H9 (cell line): ENCODE measurements at regions not wholly inside any gene's neighbourhood (a gene's known extent, or its start where the extent isn't known, plus 50 kb on each side); places are given as distances from the start of the nearest gene placed in this dataset.

ENCODE experiments used
- DNase-seq: peaks from one replicate; pipeline ENCODE4 v3.0.0-alpha.2; 2017
- H2AFZ ChIP-seq: one replicate; pipeline ENCODE4 v1.6.1; 2013; ENCODE audit warnings: mild to moderate bottlenecking, low read length, control low read depth, moderate library complexity
- H2AK5ac ChIP-seq: 2 replicates; pipeline ENCODE4 v1.6.1; 2013; ENCODE audit warnings: low read length, control low read depth, mixed read lengths; ENCODE audit not compliant: insufficient read length
- H2BK120ac ChIP-seq: one replicate; pipeline ENCODE4 v1.6.1; 2013; ENCODE audit warnings: low read depth, mild to moderate bottlenecking, low read length, control low read depth, inconsistent platforms; ENCODE audit not compliant: poor library complexity, severe bottlenecking
- H2BK12ac ChIP-seq: 2 replicates; pipeline ENCODE4 v1.6.1; 2013; ENCODE audit warnings: low read length, control low read depth, mixed read lengths, low read depth; ENCODE audit not compliant: insufficient read length
- H2BK15ac ChIP-seq: 2 replicates; pipeline ENCODE4 v1.6.1; 2013; ENCODE audit warnings: low read depth, low read length, control low read depth
- H2BK20ac ChIP-seq: one replicate; pipeline ENCODE4 v1.6.1; 2013; ENCODE audit warnings: low read depth, mild to moderate bottlenecking, low read length, control low read depth, inconsistent platforms; ENCODE audit not compliant: poor library complexity, severe bottlenecking
- H2BK5ac ChIP-seq: 2 replicates; pipeline ENCODE4 v1.6.1; 2013; ENCODE audit warnings: low read length, control low read depth, mixed read lengths; ENCODE audit not compliant: insufficient read length
- H3K14ac ChIP-seq: 2 replicates; pipeline ENCODE4 v1.6.1; 2013; ENCODE audit warnings: low read length, control low read depth; ENCODE audit not compliant: insufficient read depth
- H3K18ac ChIP-seq: 2 replicates; pipeline ENCODE4 v1.6.1; 2013; ENCODE audit warnings: low read depth, mild to moderate bottlenecking, mixed read lengths, low read length, control low read depth; ENCODE audit not compliant: insufficient read length
- H3K23ac ChIP-seq: 2 replicates; pipeline ENCODE4 v1.6.1; 2013; ENCODE audit warnings: low read length, control low read depth, mixed read lengths, low read depth; ENCODE audit not compliant: insufficient read length
- H3K23me2 ChIP-seq: 2 replicates; pipeline ENCODE4 v1.6.1; 2013; ENCODE audit warnings: low read depth, mild to moderate bottlenecking, mixed read lengths, low read length, control low read depth; ENCODE audit not compliant: insufficient read length, poor library complexity, severe bottlenecking
- H3K27ac ChIP-seq: 2 replicates; pipeline ENCODE4 v1.5.1; 2013; ENCODE audit warnings: low read length, control low read depth, mixed read lengths, low read depth; ENCODE audit not compliant: insufficient read length
- H3K27me3 ChIP-seq: 2 replicates; pipeline ENCODE4 v1.6.1; 2013; ENCODE audit warnings: low read length, control low read depth, inconsistent platforms; ENCODE audit not compliant: insufficient read depth
- H3K4ac ChIP-seq: 2 replicates; pipeline ENCODE4 v1.6.1; 2013; ENCODE audit warnings: low read depth, mild to moderate bottlenecking, control low read depth, inconsistent platforms, low read length, moderate library complexity
- H3K4me1 ChIP-seq: 2 replicates; pipeline ENCODE4 v1.6.1; 2013; ENCODE audit warnings: low read length, control low read depth, inconsistent platforms; ENCODE audit not compliant: insufficient read depth
- H3K4me2 ChIP-seq: 2 replicates; pipeline ENCODE4 v1.6.1; 2013; ENCODE audit warnings: low read length, control low read depth, mixed read lengths; ENCODE audit not compliant: insufficient read length, insufficient read depth
- H3K56ac ChIP-seq: 2 replicates; pipeline ENCODE4 v1.6.1; 2013; ENCODE audit warnings: low read depth, mild to moderate bottlenecking, mixed read lengths, low read length, control low read depth; ENCODE audit not compliant: insufficient read length
- H3K79me1 ChIP-seq: 2 replicates; pipeline ENCODE4 v1.6.1; 2013; ENCODE audit warnings: low read depth, mild to moderate bottlenecking, moderate library complexity, low read length, control low read depth, inconsistent platforms; ENCODE audit not compliant: insufficient read depth, poor library complexity, severe bottlenecking
- H3K79me2 ChIP-seq: 2 replicates; pipeline ENCODE4 v1.6.1; 2013; ENCODE audit warnings: low read length, control low read depth, inconsistent platforms; ENCODE audit not compliant: insufficient read depth
- H3K9ac ChIP-seq: 2 replicates; pipeline ENCODE4 v1.6.1; 2013; ENCODE audit warnings: low read length, control low read depth, mixed read lengths; ENCODE audit not compliant: insufficient read length; ENCODE audit errors: extremely low read depth
- H3K9me3 ChIP-seq: one replicate; pipeline ENCODE4 v1.6.1; 2013; ENCODE audit warnings: low read depth, low read length, inconsistent platforms; ENCODE audit not compliant: control insufficient read depth
- H3T11ph ChIP-seq: one replicate; pipeline ENCODE4 v1.6.1; 2013; ENCODE audit warnings: mild to moderate bottlenecking, low read length, control low read depth, inconsistent platforms
- H4K20me1 ChIP-seq: one replicate; pipeline ENCODE4 v1.6.1; 2013; ENCODE audit not compliant: control insufficient read depth, insufficient read length, insufficient read depth
- H4K5ac ChIP-seq: 2 replicates; pipeline ENCODE4 v1.6.1; 2013; ENCODE audit warnings: low read depth, mild to moderate bottlenecking, mixed read lengths, low read length, control low read depth; ENCODE audit not compliant: insufficient read length
- H4K8ac ChIP-seq: replicated peaks from 2 replicates; pipeline ENCODE4 v1.6.1; 2013; ENCODE audit warnings: low read length, control low read depth, mixed read lengths, low read depth; ENCODE audit not compliant: insufficient read length
- H4K91ac ChIP-seq: 2 replicates; pipeline ENCODE4 v1.6.1; 2013; ENCODE audit warnings: low read depth, mild to moderate bottlenecking, moderate library complexity, mixed read lengths, low read length, control low read depth; ENCODE audit not compliant: insufficient read length
- H3K27ac Mint-ChIP-seq, 3 experiments: 2 replicates in 2 of 3; 3 replicates in 1 of 3; pipeline ENCODE4 v1.8.0; 2020 to 2021; ENCODE audit warnings: mixed read lengths in 3 of 3, mild to moderate bottlenecking in 1 of 3, moderate library complexity in 1 of 3
- H3K27me3 Mint-ChIP-seq: 2 replicates; pipeline ENCODE4 v1.8.0; 2021; ENCODE audit warnings: low read depth, mild to moderate bottlenecking, moderate library complexity, mixed read lengths
- H3K36me3 Mint-ChIP-seq, 3 experiments: 2 replicates in 2 of 3; 3 replicates in 1 of 3; pipeline ENCODE4 v1.8.0; 2020 to 2021; ENCODE audit warnings: low read depth in 3 of 3, mixed read lengths in 3 of 3; ENCODE audit not compliant: insufficient read depth in 1 of 3
- H3K4me1 Mint-ChIP-seq, 2 experiments: 2 replicates each; pipeline ENCODE4 v1.8.0; 2020; ENCODE audit warnings: mixed read lengths in 2 of 2
- H3K4me3 Mint-ChIP-seq, 2 experiments: 2 replicates in 1 of 2; 3 replicates in 1 of 2; pipeline ENCODE4 v1.8.0; 2020 to 2021; ENCODE audit warnings: mild to moderate bottlenecking in 2 of 2, mixed read lengths in 2 of 2, moderate library complexity in 1 of 2
- H3K9me3 Mint-ChIP-seq, 2 experiments: 2 replicates in 1 of 2; 3 replicates in 1 of 2; pipeline ENCODE4 v1.8.0; 2020; ENCODE audit warnings: mild to moderate bottlenecking in 2 of 2, mixed read lengths in 2 of 2, moderate library complexity in 1 of 2
- CTCF ChIP-seq: fragments of 200-600 bp; sonication (generic); conservative IDR thresholded peaks from 3 replicates; pipeline ENCODE4 v1.8.0; 2021; ENCODE audit warnings: antibody characterized with exemption, mild to moderate bottlenecking
- WGBS: extraction: QIAGEN DNeasy Blood & Tissue Kit; methylation state at CpG from one replicate; pipeline ENCODE4 v1.1.7; 2013; ENCODE audit warnings: missing lambda C conversion rate, low lambda C conversion rate, mixed read lengths; ENCODE audit not compliant: insufficient read length; ENCODE audit errors: extremely low coverage; 5-methylcytosine and 5-hydroxymethylcytosine counted together

DNA sequence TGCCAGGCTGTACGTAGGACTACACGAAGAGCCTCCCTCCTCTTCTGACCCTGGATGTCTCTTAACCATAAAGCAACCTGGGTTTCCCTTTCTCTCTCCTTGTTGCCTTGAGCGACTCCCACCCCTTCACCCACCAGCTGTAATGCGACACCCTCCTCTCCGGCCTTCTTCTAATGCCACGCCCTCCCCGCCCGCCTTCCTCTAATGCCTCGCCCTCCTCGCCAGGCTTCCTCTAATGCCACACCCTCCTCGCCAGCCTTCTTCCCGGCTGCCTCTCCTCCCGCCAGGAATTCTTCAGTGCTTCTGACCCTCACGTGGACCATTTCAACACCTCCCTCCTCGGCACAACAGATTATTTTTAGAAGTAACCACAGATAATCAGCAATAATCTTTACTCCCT, 348.5 kb upstream of the SHH start:
- Histone ChIP-seq H4K8ac (no peak overlapping the region), H3K27ac (no peak overlapping the region), H3T11ph (no peak overlapping the region), H3K56ac (no peak overlapping the region), H3K4ac (no peak overlapping the region), H3K14ac (no peak overlapping the region), H3K9ac (no peak overlapping the region), H4K5ac (no peak overlapping the region), H3K27me3 (no peaks in the 10 kb centered on the region), H2AK5ac (no peak overlapping the region), H3K9me3 (no peaks in the 10 kb centered on the region), H2BK15ac (no peak overlapping the region), H3K23ac (no peak overlapping the region), H2AFZ (no peak overlapping the region), H4K20me1 (no peaks in the 10 kb centered on the region), H2BK12ac (no peak overlapping the region), H3K79me2 (no peaks in the 10 kb centered on the region), H3K4me2 (no peak overlapping the region), H3K18ac (no peak overlapping the region), H3K23me2 (no peaks in the 10 kb centered on the region), H3K79me1 (no peaks in the 10 kb centered on the region), H2BK5ac (no peak overlapping the region), H2BK20ac (no peak overlapping the region), H2BK120ac (no peak overlapping the region), H4K91ac (no peak overlapping the region), H3K4me1 (no peaks in the 10 kb centered on the region)
- H3K36me3 Mint-ChIP-seq, result peaks cover 0 to 3% (median 0%) of the 10 kb centered on the region in 3 experiments; a peak in 1 of 7 replicates
- no peak overlapping the region for H3K4me3 Mint-ChIP-seq
- peaks cover 19% of the 10 kb centered on the region for H3K27me3 Mint-ChIP-seq
- TF ChIP-seq CTCF, result no peak
- WGBS, result no CpG with 5 or more reads among the region's 15 CpGs
- H3K9me3 Mint-ChIP-seq, result peaks cover 0 to 4% of the 10 kb centered on the region in 2 experiments; a peak in 2 of 5 replicates
- DNase-seq, result peak; percentile 91
- no peak overlapping the region for H3K27ac Mint-ChIP-seq
- H3K4me1 Mint-ChIP-seq, result peaks cover 12 to 19% of the 10 kb centered on the region in 2 experiments
